DMS114 treated with DMSO at 0.1 percent for 48 hours (cell line): ENCODE measurements at regions not wholly inside any gene's neighbourhood (a gene's known extent, or its start where the extent isn't known, plus 50 kb on each side); places are given as distances from the start of the nearest gene placed in this dataset.
"Not testable (repeated sequence)": the region's sequence is repeated elsewhere in the genome, so short reads cannot be mapped to it uniquely, and the experiment has no call there.

Experiments
- DNase-seq: peaks from one replicate; lab custom pipeline; 2025; ENCODE audit not compliant: unreplicated experiment; lab: John Stamatoyannopoulos, UW

DNA sequence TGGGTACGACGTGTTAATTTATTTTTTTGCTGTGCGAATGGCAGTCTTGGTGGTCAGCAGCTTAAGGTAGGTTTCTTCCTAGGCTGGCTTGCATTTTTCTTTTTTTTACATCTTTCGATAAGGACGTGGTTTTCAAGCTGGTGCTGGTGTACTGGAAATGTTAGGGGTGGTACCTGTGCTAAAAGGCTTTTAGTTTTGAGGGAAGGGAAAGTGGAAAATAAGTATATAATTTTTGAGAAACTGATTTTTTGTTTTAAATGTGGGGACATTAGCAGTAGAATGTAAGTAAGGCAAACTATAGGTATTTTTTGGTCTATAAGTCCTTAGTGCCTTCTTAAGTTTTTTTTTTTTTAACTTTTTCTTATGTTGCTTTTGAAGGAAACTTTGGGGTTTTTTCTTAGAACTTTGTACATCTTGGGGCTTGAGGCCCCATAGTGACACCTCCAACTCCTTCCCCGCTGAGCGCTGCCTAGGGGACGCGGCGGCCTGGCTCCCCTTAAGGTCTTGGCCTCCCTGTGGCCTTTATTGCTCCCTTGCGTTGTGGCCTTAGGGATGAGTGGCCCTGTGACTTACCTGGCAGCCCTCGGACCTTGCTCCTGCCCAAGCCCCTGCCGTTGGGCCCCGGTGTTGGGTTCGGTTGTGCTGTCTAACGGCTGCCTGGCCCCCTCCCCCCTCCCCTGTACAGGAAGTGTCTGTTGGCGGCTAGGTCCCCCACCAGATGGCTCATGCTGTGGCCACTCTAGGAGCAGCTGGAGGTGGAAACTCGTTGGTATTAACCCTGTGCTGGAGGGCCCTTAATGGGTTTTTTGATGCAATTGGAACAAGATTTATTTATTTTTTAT is 88.0 kb upstream of the RPRML start:
- DNase-seq = peak; percentile 20

DNA sequence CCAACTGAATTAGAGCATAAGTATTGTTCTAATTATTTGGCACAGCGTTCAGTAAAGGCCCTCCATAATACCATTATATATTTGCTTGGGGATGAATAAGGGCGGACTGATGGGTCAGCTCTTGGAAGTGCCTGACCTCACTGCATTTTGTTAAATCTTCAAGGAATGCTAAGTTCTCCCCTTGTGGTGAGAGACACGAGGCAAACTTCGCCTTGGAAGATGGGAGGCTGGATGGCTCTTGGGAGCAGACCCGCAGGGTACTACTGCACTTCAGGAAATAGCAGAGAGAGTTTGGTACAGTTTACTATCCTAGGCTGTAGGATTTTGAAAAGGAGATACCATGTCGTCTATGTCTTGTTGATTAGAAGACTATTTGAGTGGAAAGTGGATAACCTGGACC is 87.0 kb upstream of the RPRML start:
- no peak for DNase-seq

DNA sequence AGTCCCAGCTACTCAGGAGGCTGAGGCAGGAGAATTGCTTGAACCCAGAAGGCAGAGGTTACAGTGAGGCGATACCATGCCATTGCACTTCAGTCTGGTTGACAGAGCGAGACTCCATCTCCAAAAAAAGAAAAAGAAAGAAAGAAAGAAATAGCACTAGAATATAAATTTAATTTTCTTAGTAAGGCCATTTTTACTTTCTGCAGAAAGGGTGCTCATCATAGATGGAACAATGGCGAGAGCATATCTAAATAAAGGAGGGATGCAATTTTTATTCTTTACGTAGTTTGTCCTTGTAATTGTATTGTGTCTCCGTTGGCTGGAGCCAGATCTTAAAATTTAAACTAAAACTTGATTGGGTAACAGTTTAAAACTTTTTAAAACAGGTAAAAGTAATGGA is 85.6 kb upstream of the RPRML start:
- DNase-seq = no peak

DNA sequence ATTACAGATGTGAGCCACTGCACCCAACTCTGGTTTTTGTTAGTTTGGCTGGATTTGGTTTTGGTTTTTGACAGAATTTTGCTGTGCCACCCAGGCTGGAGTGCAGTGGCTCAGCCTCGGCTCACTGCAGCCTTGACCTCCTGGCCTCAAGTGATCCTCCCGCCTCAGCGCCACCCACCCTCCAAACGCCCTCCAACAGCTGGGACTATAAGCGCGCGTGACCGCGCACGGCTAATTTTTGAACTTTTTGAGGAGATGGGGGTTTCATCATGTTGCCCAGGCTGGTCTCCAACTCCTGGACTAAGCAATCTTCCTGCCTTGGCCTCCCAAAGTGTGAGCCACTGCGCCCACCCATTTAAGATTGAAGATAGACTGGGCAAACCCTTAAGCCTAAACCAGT is 84.4 kb upstream of the RPRML start:
- DNase-seq = no peak

DNA sequence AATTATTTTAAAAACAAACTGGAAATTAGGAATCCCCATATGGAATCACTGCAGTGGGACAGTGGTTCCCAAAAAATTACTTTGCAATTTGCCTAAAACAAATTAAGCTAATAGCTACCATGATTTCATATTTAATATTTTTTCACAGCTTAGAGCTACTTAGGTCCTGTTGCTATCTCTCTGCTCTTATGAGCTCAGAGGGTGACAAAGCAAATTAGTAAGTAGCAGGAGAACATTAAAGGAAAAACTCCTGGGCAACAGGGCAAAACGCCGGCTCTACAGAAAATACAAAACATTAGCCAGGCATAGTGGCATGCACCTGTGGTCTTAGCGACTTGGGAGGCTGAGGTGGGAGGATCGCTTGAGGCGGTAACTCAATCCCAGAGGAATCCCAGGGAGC is 83.8 kb upstream of the RPRML start:
- DNase-seq = not testable (repeated sequence)

DNA sequence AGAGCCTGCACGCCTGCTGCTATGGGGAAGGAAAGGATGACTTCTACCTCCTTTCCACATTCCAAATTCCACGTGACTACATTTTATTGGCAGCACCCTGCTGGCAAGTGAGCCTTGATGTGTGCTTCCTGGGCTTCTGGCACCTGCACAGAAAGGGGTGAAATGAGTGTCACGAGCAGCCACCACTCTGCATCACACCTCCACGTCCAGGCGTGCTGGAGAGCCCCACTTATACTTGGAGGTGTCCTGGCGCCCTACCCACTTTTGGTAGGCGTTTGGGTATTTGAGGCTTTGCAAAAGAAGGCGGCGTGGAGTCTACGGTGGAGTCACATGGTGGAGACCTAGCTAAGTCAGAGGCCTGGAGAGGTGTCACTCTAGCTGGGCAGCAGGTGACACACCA is 81.0 kb upstream of the RPRML start:
- DNase-seq = not testable (repeated sequence)

DNA sequence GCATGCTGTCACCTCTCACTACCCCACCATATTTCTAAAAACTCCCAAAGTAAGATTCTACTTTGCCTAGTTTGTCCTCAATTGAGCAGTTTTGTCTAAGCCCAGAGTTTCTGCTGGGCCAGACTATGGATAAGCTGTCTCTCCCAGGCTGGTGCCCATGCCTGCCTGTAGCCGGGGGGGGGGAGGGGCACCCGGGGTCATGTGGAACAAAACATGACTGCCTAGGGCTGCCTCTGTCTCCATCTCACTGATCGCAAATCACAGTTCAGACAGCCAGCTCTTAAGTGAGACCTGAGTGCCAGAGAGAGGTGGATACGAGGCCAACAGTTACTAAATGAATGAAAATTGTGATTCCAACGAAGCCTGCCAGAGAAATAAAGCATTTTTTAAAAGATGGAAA is 78.8 kb upstream of the RPRML start:
- DNase-seq = no peak

DNA sequence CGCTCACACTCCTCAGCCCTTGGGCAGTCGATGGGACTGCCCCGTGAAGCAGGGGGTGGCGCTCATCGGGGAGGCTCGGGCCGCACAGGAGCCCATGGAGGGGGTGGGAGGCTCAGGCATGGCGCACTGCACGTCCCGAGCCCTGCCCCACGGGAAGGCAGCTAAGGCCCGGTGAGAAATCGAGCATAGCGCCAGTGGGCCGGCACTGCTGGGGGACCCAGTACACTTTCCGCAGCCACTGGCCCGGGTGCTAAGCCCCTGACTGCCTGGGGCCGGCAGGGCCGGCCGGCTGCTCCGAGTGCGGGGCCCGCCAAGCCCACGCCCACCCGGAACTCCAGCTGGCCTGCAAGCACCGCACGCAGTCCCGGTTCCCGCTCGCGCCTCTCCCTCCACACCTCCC is 78.2 kb upstream of the RPRML start:
- not testable (repeated sequence) for DNase-seq

DNA sequence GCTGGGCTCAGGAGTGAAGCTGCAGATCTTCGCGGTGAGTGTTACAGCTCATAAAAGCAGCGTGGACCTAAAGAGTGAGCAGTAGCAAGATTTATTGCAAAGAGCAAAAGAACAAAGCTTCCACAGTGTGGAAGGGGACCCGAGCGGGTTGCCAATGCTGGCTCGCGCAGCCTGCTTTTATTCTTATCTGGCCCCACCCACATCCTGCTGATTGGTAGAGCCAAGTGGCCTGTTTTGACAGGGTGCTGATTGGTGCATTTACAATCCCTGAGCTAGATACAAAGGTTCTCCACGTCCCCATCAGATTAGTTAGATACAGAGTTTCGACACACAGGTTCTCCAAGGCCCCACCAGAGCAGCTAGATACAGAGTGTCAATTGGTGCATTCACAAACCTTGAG is 77.6 kb upstream of the RPRML start:
- not testable (repeated sequence) for DNase-seq
